ENCODE measurements at regions not wholly inside any gene's neighbourhood (a gene's known extent, or its start where the extent isn't known, plus 50 kb on each side); places are given as distances from the start of the nearest gene placed in this dataset.

GRCh38 chr2:151078889-151079288 lies 182.8 kb downstream of the RBM43 start:
- DNase-seq, result no peak

- DNase-seq, result no peak
Observed at GRCh38 chr2:151071906-151072305, 189.8 kb downstream of the RBM43 start.

GRCh38 chr2:151071382-151071781 lies 190.3 kb downstream of the RBM43 start:
- no peak for DNase-seq

GRCh38 chr2:151070253-151070652 lies 191.4 kb downstream of the RBM43 start:
- DNase-seq, result no peak

- no peak for DNase-seq
Observed at GRCh38 chr2:151067658-151068369, 193.8 kb downstream of the RBM43 start.

- no peak for DNase-seq
Observed at GRCh38 chr2:151063271-151063670, 198.4 kb downstream of the RBM43 start.

GRCh38 chr2:151060287-151060686 lies 201.4 kb downstream of the RBM43 start:
- no peak for DNase-seq

GRCh38 chr2:151056870-151057269 lies 204.8 kb downstream of the RBM43 start:
- no peak for DNase-seq

GRCh38 chr2:151053661-151053990 lies 208.0 kb downstream of the RBM43 start:
- DNase-seq, result no peak

GRCh38 chr2:151052850-151053660 lies 208.6 kb downstream of the RBM43 start:
- no peak for DNase-seq

GRCh38 chr2:151051574-151052220 lies 210.0 kb downstream of the RBM43 start:
- peak in 1 of 2 donors; percentile 7 for DNase-seq

- no peak for DNase-seq
Observed at GRCh38 chr2:151049746-151050145, 211.9 kb downstream of the RBM43 start.

GRCh38 chr2:151048331-151049054 lies 213.2 kb downstream of the RBM43 start:
- DNase-seq, result no peak

- no peak for DNase-seq
Observed at GRCh38 chr2:151043484-151043883, 218.2 kb downstream of the RBM43 start.

- DNase-seq, result no peak
Observed at GRCh38 chr2:151042964-151043363, 218.7 kb downstream of the RBM43 start.

- DNase-seq, result no peak
Observed at GRCh38 chr2:151040039-151040438, 221.6 kb downstream of the RBM43 start.

GRCh38 chr2:151038516-151038915 lies 223.1 kb downstream of the RBM43 start:
- DNase-seq, result no peak

GRCh38 chr2:151037434-151037833 lies 224.2 kb downstream of the RBM43 start:
- no peak for DNase-seq

GRCh38 chr2:151033271-151034248 lies 228.1 kb downstream of the RBM43 start:
- DNase-seq, result no peak

GRCh38 chr2:151032741-151033191 lies 228.9 kb downstream of the RBM43 start:
- DNase-seq, result no peak

- DNase-seq, result no peak
Observed at GRCh38 chr2:151030663-151031230, 230.9 kb downstream of the RBM43 start.
